Activated CD4-positive, alpha-beta T cell treated with anti-CD3 and anti-CD28 coated beads for 4 hours (primary cell): ENCODE measurements at regions not wholly inside any gene's neighbourhood (a gene's known extent, or its start where the extent isn't known, plus 50 kb on each side); places are given as distances from the start of the nearest gene placed in this dataset.

ENCODE experiments used
- DNase-seq, 2 donors: peaks; one replicate each; pipeline ENCODE4 v3.0.0-alpha.2; 2020

DNA sequence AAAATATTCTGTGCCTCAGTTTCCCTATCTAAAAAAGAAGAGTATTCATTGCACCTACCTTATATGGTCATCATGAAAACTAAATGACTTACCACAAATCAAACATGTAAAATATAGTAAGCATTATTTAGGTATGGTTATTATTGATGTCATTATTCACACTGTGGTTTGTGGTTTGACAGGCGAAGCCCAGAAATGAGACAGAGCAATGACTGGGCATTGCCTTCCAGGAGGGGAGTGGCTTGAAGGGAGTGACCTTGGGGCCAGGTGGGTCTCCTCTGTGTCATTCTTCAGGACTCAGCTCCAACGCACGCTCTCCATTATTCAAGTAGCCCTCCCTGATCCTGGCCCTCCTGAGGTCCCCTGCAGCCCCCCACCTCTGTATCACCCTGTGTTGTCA lies 133.7 kb downstream of the DMRTA2 start:
- DNase-seq: no peak

DNA sequence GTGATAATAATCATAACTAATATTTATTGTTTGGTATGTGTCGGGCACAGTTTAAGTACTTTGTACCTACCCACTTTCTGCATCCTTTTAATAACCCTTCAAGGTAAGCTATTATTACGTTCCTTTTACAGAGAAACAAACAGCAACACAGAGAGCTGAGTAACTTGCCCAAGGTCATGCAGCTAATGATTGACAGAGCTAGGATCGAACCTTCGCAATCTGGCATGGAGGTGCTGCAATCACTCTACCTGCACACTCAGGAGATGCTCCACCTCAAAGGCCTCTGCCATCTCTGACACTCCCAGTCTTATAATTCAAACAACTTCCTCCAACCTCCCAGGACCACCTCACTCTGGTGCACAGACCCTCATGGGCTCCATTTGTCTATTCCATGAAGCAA lies 137.2 kb downstream of the DMRTA2 start:
- no peak for DNase-seq

DNA sequence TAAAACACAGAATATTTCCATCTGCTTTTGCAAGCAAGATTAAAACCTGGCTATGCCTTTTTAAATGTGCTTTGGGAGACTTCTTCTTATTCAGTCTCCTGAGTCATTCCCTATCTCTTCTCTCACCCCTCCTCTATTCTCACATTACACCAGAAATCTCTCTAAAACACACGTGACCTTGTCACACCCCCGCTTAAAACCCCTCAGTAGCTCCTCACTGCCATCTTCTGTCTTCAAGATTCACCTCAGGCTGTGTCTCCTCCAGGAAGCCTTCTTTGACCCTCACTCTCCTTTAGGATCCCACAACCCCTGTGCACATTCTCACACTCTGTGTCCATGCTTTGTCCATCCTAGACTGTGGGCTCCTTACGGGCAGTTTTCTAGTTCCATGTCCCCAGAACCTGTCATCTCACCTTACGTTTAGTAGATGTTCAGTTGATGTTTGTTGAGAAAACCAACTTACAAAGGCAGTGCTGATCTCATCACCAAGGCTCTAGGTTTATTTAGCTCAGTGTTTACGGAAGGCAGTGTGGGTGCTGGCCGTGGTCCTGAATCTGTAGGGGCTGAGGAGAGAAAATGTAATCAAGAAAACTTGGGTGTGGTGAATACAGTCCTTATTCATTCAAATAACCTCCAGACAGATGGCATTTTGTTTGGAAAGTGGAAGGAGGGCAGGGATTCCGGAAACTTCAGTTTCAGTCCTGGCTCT lies 143.5 kb downstream of the DMRTA2 start:
- DNase-seq: no peak

DNA sequence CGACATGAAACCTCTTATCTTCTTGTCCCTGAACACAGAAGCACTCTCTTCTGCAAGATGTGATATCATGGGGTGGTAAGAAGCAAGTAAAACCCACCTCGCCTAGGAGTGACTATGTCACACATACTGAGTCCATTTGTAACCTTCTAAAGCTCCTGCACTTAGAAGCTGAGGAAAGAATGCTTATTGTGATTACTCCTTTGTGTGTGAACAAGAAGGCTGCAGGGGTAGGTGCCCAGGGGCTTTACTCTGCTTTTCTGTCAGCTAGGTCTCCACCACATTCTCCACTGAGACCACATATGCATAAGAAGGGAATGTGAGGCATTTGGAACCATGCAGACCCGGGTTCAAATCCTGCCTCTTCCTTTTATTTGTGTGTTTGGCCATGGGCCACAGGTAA lies 144.3 kb downstream of the DMRTA2 start:
- DNase-seq: no peak

- no peak for DNase-seq
These were observed 144.8 kb downstream of the DMRTA2 start for GRCh38 chr1:50278410-50278809.

GRCh38 chr1:50275566-50275965 lies 147.7 kb downstream of the DMRTA2 start:
- no peak for DNase-seq

- DNase-seq: no peak
These were observed 150.3 kb downstream of the DMRTA2 start for GRCh38 chr1:50272912-50273311.

DNA sequence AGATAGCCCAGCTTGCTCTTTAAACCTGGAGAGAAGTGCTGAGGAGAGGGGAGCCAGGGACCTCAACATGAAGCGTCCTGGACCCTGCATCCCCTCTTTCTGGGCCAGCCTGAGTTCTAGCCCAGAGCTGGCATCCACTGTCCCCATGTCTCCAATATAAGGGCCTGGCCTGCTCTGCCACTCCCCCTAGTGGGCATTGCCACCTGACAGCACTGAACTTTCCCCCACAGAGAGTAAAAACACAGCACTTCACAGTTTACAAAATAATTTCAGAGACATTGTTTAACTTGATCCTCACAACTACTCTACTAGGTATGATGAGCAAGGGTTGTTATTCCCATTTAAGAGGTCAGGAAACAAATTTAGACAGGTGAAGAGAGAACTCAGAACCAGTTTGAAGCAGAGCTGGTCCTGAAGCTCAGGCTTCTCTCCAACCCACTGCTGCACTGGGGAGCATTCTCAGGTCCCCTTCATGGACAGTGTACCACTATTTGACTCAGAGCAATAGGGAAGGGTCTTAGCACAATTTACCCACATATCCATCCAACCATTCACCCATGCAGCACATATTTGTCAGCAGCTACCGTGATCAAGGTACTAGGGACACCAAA lies 151.2 kb downstream of the DMRTA2 start:
- DNase-seq: no peak

DNA sequence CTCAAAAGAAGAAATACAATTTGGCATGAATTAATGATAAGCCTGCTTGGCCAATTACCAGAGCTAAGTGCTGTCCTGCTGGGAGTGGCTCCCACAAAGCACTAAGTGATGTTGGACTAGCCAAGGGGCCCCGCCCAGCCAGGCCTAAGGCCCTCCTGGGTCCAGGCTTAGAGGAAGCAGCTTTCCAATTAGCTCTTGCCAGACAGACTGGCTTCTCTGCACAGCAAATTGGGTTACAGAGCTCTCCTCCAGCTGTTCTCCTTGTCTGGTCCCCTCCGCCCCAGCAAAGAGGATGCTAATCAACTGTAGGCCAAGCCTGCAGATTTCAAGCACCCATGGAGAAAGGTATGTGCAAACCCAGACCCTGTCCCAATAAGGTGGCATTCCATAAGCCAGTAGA lies 151.9 kb downstream of the DMRTA2 start:
- DNase-seq: no peak

DNA sequence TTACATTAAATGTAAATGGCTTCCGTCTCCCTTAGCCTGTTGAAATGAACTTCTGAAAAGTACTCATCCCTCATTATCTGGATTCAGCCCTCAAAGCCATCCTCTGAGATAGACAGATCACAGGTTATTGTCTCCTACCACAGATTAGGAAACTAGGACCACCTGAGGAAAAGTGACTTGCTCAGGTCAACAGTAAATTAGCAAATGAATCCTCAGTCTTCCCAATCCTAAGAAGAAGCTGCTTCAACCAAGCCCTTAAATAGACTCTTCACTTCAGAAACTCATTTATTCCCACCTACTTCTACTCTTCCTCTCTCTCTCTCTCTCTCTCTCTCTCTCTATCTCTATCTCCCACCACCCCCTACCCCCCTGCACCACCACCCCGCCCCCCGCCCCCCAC lies 152.3 kb downstream of the DMRTA2 start:
- no peak for DNase-seq

GRCh38 chr1:50268049-50268448 lies 155.2 kb downstream of the DMRTA2 start:
- no peak for DNase-seq

DNA sequence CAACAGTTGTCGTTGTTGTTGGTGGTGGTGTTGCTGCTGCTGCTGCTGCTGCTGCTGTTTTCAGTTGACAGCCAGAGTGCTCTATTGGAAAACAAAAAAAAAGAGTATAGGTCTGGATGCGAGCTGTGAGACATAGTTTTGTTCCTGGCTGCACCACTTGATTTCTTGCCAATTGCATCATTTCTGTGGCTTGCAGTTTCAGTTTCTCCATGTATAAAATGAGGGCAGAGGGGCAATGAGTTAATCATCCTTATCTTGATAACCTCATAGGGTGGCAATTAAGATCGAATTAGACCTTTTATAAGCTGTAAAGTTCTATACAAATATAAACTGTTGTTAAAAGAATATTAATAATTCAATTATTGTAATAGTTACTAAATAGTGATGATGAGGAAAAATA lies 156.7 kb downstream of the DMRTA2 start:
- no peak for DNase-seq

- DNase-seq: no peak
These were observed 157.1 kb downstream of the ELAVL4 start for GRCh38 chr1:50265790-50266314.

GRCh38 chr1:50264590-50264989 lies 155.9 kb downstream of the ELAVL4 start:
- DNase-seq: no peak

DNA sequence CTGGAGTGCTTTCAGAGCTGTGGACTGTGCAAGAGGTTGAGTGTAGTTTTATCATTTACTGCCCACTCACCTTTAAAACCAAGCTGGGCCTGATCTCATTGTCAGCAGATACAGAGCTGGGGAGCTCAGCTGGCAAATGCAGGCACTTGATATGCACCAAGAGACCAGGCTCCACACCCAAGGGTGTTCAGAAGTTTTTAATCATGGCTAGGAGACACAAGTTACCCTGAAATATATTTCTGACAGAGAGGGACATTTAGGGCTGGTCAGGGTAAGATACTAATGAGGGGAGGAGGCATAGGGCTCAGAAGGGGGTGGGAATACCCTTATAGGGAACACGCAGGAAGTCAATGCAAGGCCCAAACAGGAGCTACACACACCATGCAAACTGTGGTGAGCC lies 153.7 kb downstream of the ELAVL4 start:
- no peak for DNase-seq

DNA sequence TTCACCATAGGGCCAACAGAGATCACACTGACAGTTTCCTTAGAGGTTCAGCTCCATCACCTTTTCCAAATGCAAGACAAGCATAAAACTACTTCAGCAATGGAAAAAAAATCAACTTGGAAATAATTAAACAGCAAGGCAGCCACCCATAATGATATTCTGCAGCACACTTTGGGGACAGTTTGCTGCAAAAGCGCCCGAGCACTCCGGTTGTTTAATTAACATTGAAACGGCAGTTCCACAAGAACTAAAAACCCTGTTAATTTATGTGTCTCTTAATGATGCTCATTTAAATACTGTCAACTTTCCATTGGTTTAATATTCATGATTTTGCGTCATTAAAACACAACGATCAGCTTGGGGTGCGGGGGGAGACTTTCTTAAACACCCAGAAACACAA lies 153.2 kb downstream of the ELAVL4 start:
- no peak for DNase-seq

DNA sequence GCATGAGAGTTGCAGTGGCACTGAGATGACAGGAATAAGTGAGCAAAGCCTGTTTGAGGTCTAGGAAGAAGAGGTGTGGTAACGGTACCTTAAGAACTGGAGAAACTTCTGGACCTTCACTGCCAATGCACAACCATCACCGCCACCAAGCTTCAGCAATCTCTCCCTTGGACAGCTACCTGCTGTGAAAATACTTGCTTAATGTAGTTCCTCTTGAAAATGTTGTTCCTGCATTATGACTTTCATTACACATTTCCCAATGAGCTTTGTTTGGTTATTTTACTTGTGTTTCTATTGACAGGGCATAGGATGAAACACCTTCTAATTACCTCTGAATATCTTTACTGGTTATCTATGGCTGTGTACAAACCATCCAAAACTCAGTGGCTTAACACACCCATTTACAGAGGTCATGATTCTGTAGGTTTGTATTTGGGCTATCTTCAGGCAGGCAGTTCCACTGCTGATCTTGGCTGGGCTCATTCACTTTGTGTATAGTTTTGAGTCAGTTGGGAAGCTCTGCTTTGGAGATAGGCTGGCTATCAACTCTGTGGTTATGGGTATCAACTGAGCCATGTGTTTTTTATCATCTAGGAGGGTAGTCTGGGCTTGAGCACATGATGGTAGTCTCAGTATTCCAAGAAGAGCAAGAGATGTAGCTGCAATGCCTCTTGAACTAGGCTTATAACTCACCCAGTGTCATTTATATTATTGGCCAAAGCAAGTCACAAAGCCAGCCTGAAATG lies 149.4 kb downstream of the ELAVL4 start:
- no peak for DNase-seq

GRCh38 chr1:50257029-50257428 lies 148.3 kb downstream of the ELAVL4 start:
- no peak for DNase-seq
